A549 (cell line): ENCODE measurements at regions not wholly inside any gene's neighbourhood (a gene's known extent, or its start where the extent isn't known, plus 50 kb on each side); places are given as distances from the start of the nearest gene placed in this dataset.

Source experiments
- MAFK ChIP-seq: fragments of 450-650 bp; IDR thresholded peaks from 2 replicates; pipeline ENCODE4 v1.6.1; 2014; ENCODE audit not compliant: partially characterized antibody
- POLR2A ChIP-seq: IDR thresholded peaks from 2 replicates; pipeline ENCODE4 v1.6.1; 2012; ENCODE audit warnings: mild to moderate bottlenecking, low read length
- TF ChIP-seq, protein P1 (sequence below): fragments of >200 bp; sonication (Bioruptor Twin); formaldehyde crosslinking; IDR thresholded peaks from 3 replicates; pipeline ENCODE4 v1.5.1; 2016

DNA sequence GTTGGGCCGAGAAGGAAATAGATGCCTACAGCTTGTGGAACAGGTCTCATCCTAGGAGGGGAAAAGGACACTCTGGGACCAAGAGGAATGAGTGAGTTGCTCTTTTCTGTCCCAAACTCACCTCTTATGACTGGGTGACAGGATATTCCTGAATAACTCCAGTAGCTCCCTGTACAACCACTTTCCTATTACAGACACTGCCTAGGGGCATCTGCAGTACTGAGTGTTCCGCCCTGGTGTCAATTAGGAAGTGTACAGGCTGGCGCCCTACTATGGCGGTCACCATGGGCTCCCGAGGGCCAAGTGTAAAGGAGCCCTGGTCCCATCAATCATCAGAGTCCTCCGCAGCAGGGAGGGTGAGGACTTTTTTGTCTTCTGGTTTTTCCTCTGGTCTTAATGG is 343.4 kb upstream of the USP9Y start:
- TF ChIP-seq, protein P1, sequence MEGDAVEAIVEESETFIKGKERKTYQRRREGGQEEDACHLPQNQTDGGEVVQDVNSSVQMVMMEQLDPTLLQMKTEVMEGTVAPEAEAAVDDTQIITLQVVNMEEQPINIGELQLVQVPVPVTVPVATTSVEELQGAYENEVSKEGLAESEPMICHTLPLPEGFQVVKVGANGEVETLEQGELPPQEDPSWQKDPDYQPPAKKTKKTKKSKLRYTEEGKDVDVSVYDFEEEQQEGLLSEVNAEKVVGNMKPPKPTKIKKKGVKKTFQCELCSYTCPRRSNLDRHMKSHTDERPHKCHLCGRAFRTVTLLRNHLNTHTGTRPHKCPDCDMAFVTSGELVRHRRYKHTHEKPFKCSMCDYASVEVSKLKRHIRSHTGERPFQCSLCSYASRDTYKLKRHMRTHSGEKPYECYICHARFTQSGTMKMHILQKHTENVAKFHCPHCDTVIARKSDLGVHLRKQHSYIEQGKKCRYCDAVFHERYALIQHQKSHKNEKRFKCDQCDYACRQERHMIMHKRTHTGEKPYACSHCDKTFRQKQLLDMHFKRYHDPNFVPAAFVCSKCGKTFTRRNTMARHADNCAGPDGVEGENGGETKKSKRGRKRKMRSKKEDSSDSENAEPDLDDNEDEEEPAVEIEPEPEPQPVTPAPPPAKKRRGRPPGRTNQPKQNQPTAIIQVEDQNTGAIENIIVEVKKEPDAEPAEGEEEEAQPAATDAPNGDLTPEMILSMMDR, result no peak
- TF ChIP-seq POLR2A, result no peak
- TF ChIP-seq MAFK, result no peak
